Peyer's patch (tissue), 4 donors: ENCODE measurements at regions not wholly inside any gene's neighbourhood (a gene's known extent, or its start where the extent isn't known, plus 50 kb on each side); places are given as distances from the start of the nearest gene placed in this dataset.

ENCODE experiments used
- POLR2A ChIP-seq, 2 donors: fragments of 450-650 bp; IDR thresholded peaks; one replicate each; pipeline ENCODE4 v1.5.1; 2017; ENCODE audit warnings: antibody characterized with exemption in 2 of 2, mild to moderate bottlenecking in 2 of 2, moderate library complexity in 2 of 2
- TF ChIP-seq, protein P1 (sequence below), 6 experiments: fragments of 450-650 bp in 4 of 6; fragments of 200-600 bp in 2 of 6; sonication (generic) in 1 of 6; IDR thresholded peaks; one replicate each; pipeline ENCODE4 v1.5.1; 2017 to 2019; ENCODE audit warnings: antibody characterized with exemption in 6 of 6, mild to moderate bottlenecking in 3 of 6, moderate library complexity in 1 of 6

DNA sequence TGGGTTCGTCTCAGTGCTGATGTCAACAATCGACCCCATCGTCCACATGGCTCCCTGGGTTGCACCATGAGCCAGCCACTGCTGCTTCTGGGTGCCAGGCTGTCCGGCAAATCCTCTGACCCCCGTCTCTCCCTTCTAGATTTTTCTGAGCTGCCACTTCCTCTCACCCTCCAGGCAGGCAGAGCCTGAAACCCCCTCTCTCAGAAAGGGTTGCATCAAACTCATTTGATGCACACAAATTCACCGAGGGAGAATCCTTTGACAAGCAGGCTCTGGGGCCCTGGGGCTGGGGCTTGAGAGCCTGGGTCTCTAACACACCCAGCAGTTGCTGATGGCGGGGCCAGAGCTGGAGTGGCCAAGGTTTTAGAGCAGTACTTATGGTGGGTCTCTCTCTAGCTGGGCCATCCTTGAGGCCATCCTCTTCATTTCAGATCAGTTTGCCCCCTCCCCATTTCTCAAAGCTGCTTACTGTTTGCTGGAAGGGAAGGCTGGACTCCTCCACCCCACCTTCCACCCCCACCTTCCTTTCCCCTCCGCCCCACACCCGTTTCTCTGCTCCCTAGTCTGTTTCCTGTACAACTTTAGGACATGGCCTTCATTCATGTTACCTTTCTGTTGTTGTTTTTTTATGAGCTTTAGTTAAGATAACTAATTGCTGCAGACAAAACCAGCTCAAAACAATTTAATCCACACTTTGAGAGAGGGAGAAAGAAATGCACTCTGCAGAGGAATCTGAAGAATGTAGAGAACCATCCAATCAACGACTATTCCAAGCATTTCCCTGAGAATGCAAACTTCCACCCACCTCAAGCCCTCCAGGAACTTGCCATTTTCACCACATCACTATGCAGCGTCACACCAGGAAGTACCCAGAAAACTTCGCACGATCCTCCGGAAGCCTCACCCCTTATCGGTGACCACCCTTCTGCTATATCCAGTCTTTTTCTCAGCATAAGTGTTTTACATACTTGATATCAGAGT is 69.5 kb downstream of the ARL4C start:
- TF ChIP-seq, protein P1, sequence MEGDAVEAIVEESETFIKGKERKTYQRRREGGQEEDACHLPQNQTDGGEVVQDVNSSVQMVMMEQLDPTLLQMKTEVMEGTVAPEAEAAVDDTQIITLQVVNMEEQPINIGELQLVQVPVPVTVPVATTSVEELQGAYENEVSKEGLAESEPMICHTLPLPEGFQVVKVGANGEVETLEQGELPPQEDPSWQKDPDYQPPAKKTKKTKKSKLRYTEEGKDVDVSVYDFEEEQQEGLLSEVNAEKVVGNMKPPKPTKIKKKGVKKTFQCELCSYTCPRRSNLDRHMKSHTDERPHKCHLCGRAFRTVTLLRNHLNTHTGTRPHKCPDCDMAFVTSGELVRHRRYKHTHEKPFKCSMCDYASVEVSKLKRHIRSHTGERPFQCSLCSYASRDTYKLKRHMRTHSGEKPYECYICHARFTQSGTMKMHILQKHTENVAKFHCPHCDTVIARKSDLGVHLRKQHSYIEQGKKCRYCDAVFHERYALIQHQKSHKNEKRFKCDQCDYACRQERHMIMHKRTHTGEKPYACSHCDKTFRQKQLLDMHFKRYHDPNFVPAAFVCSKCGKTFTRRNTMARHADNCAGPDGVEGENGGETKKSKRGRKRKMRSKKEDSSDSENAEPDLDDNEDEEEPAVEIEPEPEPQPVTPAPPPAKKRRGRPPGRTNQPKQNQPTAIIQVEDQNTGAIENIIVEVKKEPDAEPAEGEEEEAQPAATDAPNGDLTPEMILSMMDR (IDR thresholded peaks at IDR 0.05) = no peak
- no peak for TF ChIP-seq POLR2A (IDR thresholded peaks at IDR 0.05)
